Keratinocyte (primary cell): ENCODE measurements at regions not wholly inside any gene's neighbourhood (a gene's known extent, or its start where the extent isn't known, plus 50 kb on each side); places are given as distances from the start of the nearest gene placed in this dataset.

ENCODE experiments used
- DNase-seq: peaks from one replicate; pipeline ENCODE4 v3.0.0-alpha.2; 2011; ENCODE audit warnings: low read depth, missing footprints, low spot score
- FAIRE-seq: peaks from 2 replicates; lab custom pipeline; 2011; peaks lifted over from hg19 to GRCh38; lab: Jason Lieb, UNC
- H2AFZ ChIP-seq: 2 replicates; pipeline ENCODE4 v1.6.0; 2012; ENCODE audit warnings: low read length, control low read depth, inconsistent platforms; ENCODE audit not compliant: control insufficient read depth
- H3K27ac ChIP-seq: 2 replicates; pipeline ENCODE4 v1.5.1; 2011; ENCODE audit warnings: low read length; ENCODE audit not compliant: control insufficient read depth, insufficient read depth
- H3K27me3 ChIP-seq: 3 replicates; pipeline ENCODE4 v1.6.0; 2011; ENCODE audit warnings: low read length; ENCODE audit not compliant: control insufficient read depth, insufficient read depth; ENCODE audit errors: extremely low read depth
- H3K36me3 ChIP-seq, 2 experiments: 2 replicates in 1 of 2; 3 replicates in 1 of 2; pipeline ENCODE4 v1.5.1; 2011; ENCODE audit warnings: low read length in 2 of 2, mild to moderate bottlenecking in 1 of 2; ENCODE audit not compliant: control insufficient read depth in 2 of 2, insufficient read depth in 2 of 2; ENCODE audit errors: extremely low read depth in 1 of 2
- H3K4me1 ChIP-seq: 3 replicates; pipeline ENCODE4 v1.5.1; 2011; ENCODE audit warnings: low read length; ENCODE audit not compliant: control insufficient read depth, insufficient read depth; ENCODE audit errors: extremely low read depth
- H3K4me2 ChIP-seq: 3 replicates; pipeline ENCODE4 v1.6.0; 2011; ENCODE audit warnings: low read depth, low read length; ENCODE audit not compliant: control insufficient read depth, insufficient read depth; ENCODE audit errors: extremely low read depth
- H3K4me3 ChIP-seq, 3 experiments: fragments of 200-600 bp in 1 of 3; sonication (generic) in 1 of 3; 2 replicates in 2 of 3; 3 replicates in 1 of 3; pipeline ENCODE4 v1.5.1; 2011 to 2016; ENCODE audit warnings: low read length in 3 of 3, mild to moderate bottlenecking in 3 of 3, control low read depth in 2 of 3, inconsistent platforms in 1 of 3, low read depth in 1 of 3, mixed read lengths in 1 of 3, mixed run types in 1 of 3, moderate library complexity in 1 of 3; ENCODE audit not compliant: control insufficient read depth in 2 of 3, insufficient read depth in 2 of 3; ENCODE audit errors: extremely low read depth in 1 of 3
- H3K79me2 ChIP-seq: 2 replicates; pipeline ENCODE4 v1.6.0; 2012; ENCODE audit warnings: low read length; ENCODE audit not compliant: control insufficient read depth, insufficient read depth
- H3K9ac ChIP-seq: 3 replicates; pipeline ENCODE4 v1.6.0; 2011; ENCODE audit warnings: low read length; ENCODE audit not compliant: control insufficient read depth, insufficient read depth; ENCODE audit errors: extremely low read depth
- H3K9me1 ChIP-seq: 3 replicates; pipeline ENCODE4 v1.6.0; 2011; ENCODE audit warnings: low read length; ENCODE audit not compliant: control insufficient read depth, insufficient read depth; ENCODE audit errors: extremely low read depth
- H3K9me3 ChIP-seq: 2 replicates; pipeline ENCODE4 v1.5.1; 2012; ENCODE audit warnings: low read depth, low read length; ENCODE audit not compliant: control insufficient read depth
- H4K20me1 ChIP-seq: 3 replicates; pipeline ENCODE4 v1.6.0; 2011; ENCODE audit warnings: low read length; ENCODE audit not compliant: control insufficient read depth, insufficient read depth; ENCODE audit errors: extremely low read depth
- CTCF ChIP-seq, 3 experiments: IDR thresholded peaks in 1 of 3; conservative IDR thresholded peaks in 1 of 3; optimal IDR thresholded peaks in 1 of 3; 2 replicates in 2 of 3; 3 replicates in 1 of 3; pipeline versions ENCODE3 to v1.5.1; 2011; ENCODE audit warnings: low read length in 3 of 3, mild to moderate bottlenecking in 3 of 3, moderate library complexity in 2 of 3, control low read depth in 1 of 3, inconsistent platforms in 1 of 3; ENCODE audit not compliant: insufficient read depth in 2 of 3; ENCODE audit errors: extremely low read depth in 1 of 3
- EZH2 ChIP-seq: IDR thresholded peaks from one replicate; pipeline ENCODE4 v1.6.1; 2012; ENCODE audit warnings: inconsistent platforms, mild to moderate bottlenecking, low read length, moderate library complexity
- dilution Hi-C: fragments of 300-500 bp; cut with MboI; formaldehyde crosslinking; loops from one replicate; pipeline ENCODE4 v1.7.0; 2020; ENCODE audit warnings: low sequenced_read_pairs; ENCODE audit not compliant: extremely low pct_ligation_motif_present

- H3K4me3 ChIP-seq: no peak overlapping the region
- no peaks in the 10 kb centered on the region for H3K79me2 ChIP-seq
- H3K36me3 ChIP-seq: no peaks in the 10 kb centered on the region
- no peaks in the 10 kb centered on the region for H3K4me1 ChIP-seq
- no peak for TF ChIP-seq EZH2
- no peak for TF ChIP-seq CTCF (optimal IDR thresholded peaks at IDR 0.05 in 1 of 3, IDR thresholded peaks at IDR 0.05 in 1 of 3, conservative IDR thresholded peaks at IDR 0.05 in 1 of 3; ENCODE audit: extremely low read depth in 1 of 3, insufficient read depth in 2 of 3, low read length in 3 of 3)
- FAIRE-seq: no peak
- no peak overlapping the region for H3K27ac ChIP-seq
- no peaks in the 10 kb centered on the region for H4K20me1 ChIP-seq
- dilution Hi-C loops: no loop called here
- H3K27me3 ChIP-seq: no peaks in the 10 kb centered on the region
- H3K9ac ChIP-seq: no peak overlapping the region
- no peak for DNase-seq
- no peaks in the 10 kb centered on the region for H3K9me1 ChIP-seq
- no peaks in the 10 kb centered on the region for H3K9me3 ChIP-seq
- no peak overlapping the region for H3K4me2 ChIP-seq
- no peak overlapping the region for H2AFZ ChIP-seq
Measured at GRCh38 chr13:58455094-58455493, 823.5 kb downstream of the PCDH17 start.

- Histone ChIP-seq H3K27me3 (no peaks in the 10 kb centered on the region), H3K36me3 (no peaks in the 10 kb centered on the region), H2AFZ (no peak overlapping the region), H3K4me3 (no peak overlapping the region), H3K27ac (no peak overlapping the region), H3K4me2 (no peak overlapping the region), H3K9ac (no peak overlapping the region), H3K4me1 (no peaks in the 10 kb centered on the region), H4K20me1 (no peaks in the 10 kb centered on the region), H3K79me2 (no peaks in the 10 kb centered on the region), H3K9me3 (no peaks in the 10 kb centered on the region), H3K9me1 (no peaks in the 10 kb centered on the region)
- dilution Hi-C loops: no loop called here
- no peak for DNase-seq
- FAIRE-seq: no peak
- TF ChIP-seq EZH2 (no peak), CTCF (optimal IDR thresholded peaks at IDR 0.05 in 1 of 3, IDR thresholded peaks at IDR 0.05 in 1 of 3, conservative IDR thresholded peaks at IDR 0.05 in 1 of 3; ENCODE audit: extremely low read depth in 1 of 3, insufficient read depth in 2 of 3, low read length in 3 of 3) (no peak)
Measured at GRCh38 chr13:58461217-58461616, 829.7 kb downstream of the PCDH17 start.
